ENCODE measurements at regions not wholly inside any gene's neighbourhood (a gene's known extent, or its start where the extent isn't known, plus 50 kb on each side); places are given as distances from the start of the nearest gene placed in this dataset.

DNA sequence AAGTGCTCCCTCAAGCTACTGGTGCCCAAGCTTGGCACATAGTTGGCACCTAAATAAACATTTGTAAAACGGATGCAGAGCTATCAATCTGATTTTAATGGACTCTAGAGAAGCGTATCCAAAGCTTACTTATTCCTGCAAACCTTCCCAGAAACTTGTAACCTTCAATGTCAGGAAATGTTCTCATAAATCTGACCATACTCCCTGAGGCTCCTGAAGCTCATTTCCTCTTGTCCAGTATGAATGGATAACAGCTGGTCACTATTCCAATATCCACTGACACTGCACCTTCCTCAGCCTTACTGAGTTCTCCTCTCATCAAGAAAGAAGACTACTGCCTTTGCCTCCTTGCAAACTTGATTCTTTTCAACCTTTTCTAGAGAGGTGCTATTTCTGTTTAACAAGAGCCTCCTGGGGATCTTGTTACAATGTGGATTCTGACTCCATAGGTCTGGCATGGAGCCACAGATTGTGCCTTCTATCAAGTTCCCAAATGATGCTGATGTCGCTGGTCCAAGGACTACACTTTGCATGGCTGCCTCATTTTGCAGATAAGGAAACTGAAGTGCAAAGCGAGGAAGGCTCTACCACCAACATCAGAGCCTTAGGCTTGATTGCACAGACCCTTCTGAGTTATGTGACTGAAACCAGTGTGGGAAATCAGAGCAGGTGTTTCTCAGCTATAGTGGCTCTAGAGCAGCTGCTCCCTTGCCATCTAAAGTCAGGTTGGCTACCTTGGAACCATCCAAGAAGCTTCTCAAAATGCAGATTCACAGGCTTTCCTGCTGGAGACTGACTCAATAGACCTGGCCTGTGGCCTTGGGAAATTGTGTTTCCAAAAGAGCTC lies 377.8 kb downstream of the SOX9 start:
- no peaks in the 10 kb centered on the region for H3K36me3 ChIP-seq (ENCODE audit: control insufficient read depth, insufficient read depth, low read length)
- H3K27ac ChIP-seq (ENCODE audit: low read depth, low read length), result peak overlapping the region; percentile 1
- DNase-seq (ENCODE audit: low read depth in 4 of 6, low spot score in 6 of 6), result peak in 1 of 6 donors; percentile 39
- WGBS (ENCODE audit: insufficient coverage), result 20% methylated on average over 2 of the region's 4 CpGs
- no peaks in the 10 kb centered on the region for H3K27me3 ChIP-seq (ENCODE audit: control insufficient read depth, insufficient read depth, low read length)
- H3K4me1 ChIP-seq (ENCODE audit: control insufficient read depth, insufficient read depth, low read length), result peaks cover 23% of the 10 kb centered on the region
- no peaks in the 10 kb centered on the region for H3K9me3 ChIP-seq (ENCODE audit: control insufficient read depth, insufficient read depth, low read length)
- H3K4me3 ChIP-seq (ENCODE audit: low read depth, low read length), result no peak overlapping the region

- 40% methylated on average over 16 of the region's 28 CpGs for WGBS (ENCODE audit: insufficient coverage)
- no peaks in the 10 kb centered on the region for H3K36me3 ChIP-seq (ENCODE audit: control insufficient read depth, insufficient read depth, low read length)
- peak overlapping the region; percentile 3 for H3K4me3 ChIP-seq (ENCODE audit: low read depth, low read length)
- no peaks in the 10 kb centered on the region for H3K27me3 ChIP-seq (ENCODE audit: control insufficient read depth, insufficient read depth, low read length)
- peak in 2 of 6 donors; percentile 79 to 87 for DNase-seq (ENCODE audit: low read depth in 4 of 6, low spot score in 6 of 6)
- H3K27ac ChIP-seq (ENCODE audit: low read depth, low read length), result peak overlapping the region; percentile 81
- H3K4me1 ChIP-seq (ENCODE audit: control insufficient read depth, insufficient read depth, low read length), result peaks cover 25% of the 10 kb centered on the region
- H3K9me3 ChIP-seq (ENCODE audit: control insufficient read depth, insufficient read depth, low read length), result no peaks in the 10 kb centered on the region
These were observed 380.9 kb downstream of the SOX9 start for GRCh38 chr17:72501404-72502370.

- Histone ChIP-seq H3K27ac (ENCODE audit: low read depth, low read length) (peak overlapping the region; percentile 81), H3K9me3 (ENCODE audit: control insufficient read depth, insufficient read depth, low read length) (no peaks in the 10 kb centered on the region), H3K36me3 (ENCODE audit: control insufficient read depth, insufficient read depth, low read length) (no peaks in the 10 kb centered on the region), H3K4me3 (ENCODE audit: low read depth, low read length) (no peak overlapping the region), H3K27me3 (ENCODE audit: control insufficient read depth, insufficient read depth, low read length) (no peaks in the 10 kb centered on the region), H3K4me1 (ENCODE audit: control insufficient read depth, insufficient read depth, low read length) (peaks cover 35% of the 10 kb centered on the region)
- 41% methylated on average over 11 of the region's 19 CpGs for WGBS (ENCODE audit: insufficient coverage)
- peak in 2 of 6 donors; percentile 7 to 38 for DNase-seq (ENCODE audit: low read depth in 4 of 6, low spot score in 6 of 6)
These were observed 381.8 kb downstream of the SOX9 start for GRCh38 chr17:72502371-72503341.

DNA sequence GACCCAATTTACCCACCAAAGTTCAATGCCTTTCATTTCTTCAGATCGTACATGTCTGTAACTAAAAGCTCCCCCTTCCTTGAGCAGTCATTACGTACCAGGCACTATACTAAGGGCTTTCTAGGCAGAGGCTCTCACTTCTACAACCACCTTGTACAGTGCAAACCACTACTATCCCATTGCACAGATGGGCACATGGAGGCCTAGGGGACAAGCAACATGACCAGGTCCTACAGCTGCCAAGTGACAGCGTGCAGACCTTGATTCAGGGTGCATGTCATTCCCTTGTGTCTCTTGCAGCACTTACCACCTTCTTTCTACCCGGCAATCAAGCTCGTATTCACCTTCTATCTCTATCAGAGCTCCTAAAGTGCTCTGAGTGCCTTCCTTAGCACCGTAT lies 382.7 kb downstream of the SOX9 start:
- DNase-seq (ENCODE audit: low read depth in 4 of 6, low spot score in 6 of 6), result no peak
- Histone ChIP-seq H3K4me3 (ENCODE audit: low read depth, low read length) (no peak overlapping the region), H3K4me1 (ENCODE audit: control insufficient read depth, insufficient read depth, low read length) (peaks cover 36% of the 10 kb centered on the region), H3K9me3 (ENCODE audit: control insufficient read depth, insufficient read depth, low read length) (no peaks in the 10 kb centered on the region), H3K27me3 (ENCODE audit: control insufficient read depth, insufficient read depth, low read length) (no peaks in the 10 kb centered on the region), H3K27ac (ENCODE audit: low read depth, low read length) (peak overlapping the region; percentile 81), H3K36me3 (ENCODE audit: control insufficient read depth, insufficient read depth, low read length) (no peaks in the 10 kb centered on the region)
- 81% methylated on average over 4 of the region's 6 CpGs for WGBS (ENCODE audit: insufficient coverage)

GRCh38 chr17:72504783-72505182 lies 384.0 kb downstream of the SOX9 start:
- Histone ChIP-seq H3K36me3 (ENCODE audit: control insufficient read depth, insufficient read depth, low read length) (no peaks in the 10 kb centered on the region), H3K4me1 (ENCODE audit: control insufficient read depth, insufficient read depth, low read length) (peaks cover 36% of the 10 kb centered on the region), H3K4me3 (ENCODE audit: low read depth, low read length) (no peak overlapping the region), H3K27ac (ENCODE audit: low read depth, low read length) (no peak overlapping the region), H3K27me3 (ENCODE audit: control insufficient read depth, insufficient read depth, low read length) (no peaks in the 10 kb centered on the region), H3K9me3 (ENCODE audit: control insufficient read depth, insufficient read depth, low read length) (no peaks in the 10 kb centered on the region)
- no peak for DNase-seq (ENCODE audit: low read depth in 4 of 6, low spot score in 6 of 6)
- WGBS (ENCODE audit: insufficient coverage), result 84% methylated on average over 3 of the region's 4 CpGs

DNA sequence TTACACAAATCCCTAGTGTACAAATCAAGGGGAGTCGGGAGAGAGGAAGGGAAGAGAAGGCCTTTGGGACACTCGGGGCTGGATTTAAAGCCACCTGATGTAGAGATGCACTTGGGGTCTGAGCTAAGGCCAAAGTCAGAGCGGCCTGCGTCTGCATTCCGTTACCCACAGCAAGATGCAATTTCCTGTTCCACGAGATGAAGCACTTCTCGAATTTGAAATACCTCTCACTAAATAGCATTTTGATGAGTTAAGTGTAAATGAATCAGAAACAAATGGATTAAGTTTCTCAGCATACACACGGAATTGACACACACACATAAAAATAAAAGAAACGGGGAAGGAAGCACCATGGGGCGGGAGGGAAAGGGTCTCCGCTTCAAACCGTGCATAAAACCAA lies 386.0 kb downstream of the SOX9 start:
- no peak overlapping the region for H3K4me3 ChIP-seq (ENCODE audit: low read depth, low read length)
- no peaks in the 10 kb centered on the region for H3K36me3 ChIP-seq (ENCODE audit: control insufficient read depth, insufficient read depth, low read length)
- 56% methylated on average over 2 of the region's 12 CpGs for WGBS (ENCODE audit: insufficient coverage)
- peaks cover 32% of the 10 kb centered on the region for H3K4me1 ChIP-seq (ENCODE audit: control insufficient read depth, insufficient read depth, low read length)
- no peaks in the 10 kb centered on the region for H3K27me3 ChIP-seq (ENCODE audit: control insufficient read depth, insufficient read depth, low read length)
- no peak for DNase-seq (ENCODE audit: low read depth in 4 of 6, low spot score in 6 of 6)
- H3K9me3 ChIP-seq (ENCODE audit: control insufficient read depth, insufficient read depth, low read length), result no peaks in the 10 kb centered on the region
- H3K27ac ChIP-seq (ENCODE audit: low read depth, low read length), result peak overlapping the region; percentile 40

GRCh38 chr17:72507370-72507769 lies 386.6 kb downstream of the SOX9 start:
- H3K4me3 ChIP-seq (ENCODE audit: low read depth, low read length), result no peak overlapping the region
- peak overlapping the region; percentile 64 for H3K27ac ChIP-seq (ENCODE audit: low read depth, low read length)
- no peaks in the 10 kb centered on the region for H3K36me3 ChIP-seq (ENCODE audit: control insufficient read depth, insufficient read depth, low read length)
- WGBS (ENCODE audit: insufficient coverage), result 59% methylated on average over 5 of the region's 7 CpGs
- H3K4me1 ChIP-seq (ENCODE audit: control insufficient read depth, insufficient read depth, low read length), result peaks cover 32% of the 10 kb centered on the region
- no peaks in the 10 kb centered on the region for H3K27me3 ChIP-seq (ENCODE audit: control insufficient read depth, insufficient read depth, low read length)
- DNase-seq (ENCODE audit: low read depth in 4 of 6, low spot score in 6 of 6), result no peak
- no peaks in the 10 kb centered on the region for H3K9me3 ChIP-seq (ENCODE audit: control insufficient read depth, insufficient read depth, low read length)

DNA sequence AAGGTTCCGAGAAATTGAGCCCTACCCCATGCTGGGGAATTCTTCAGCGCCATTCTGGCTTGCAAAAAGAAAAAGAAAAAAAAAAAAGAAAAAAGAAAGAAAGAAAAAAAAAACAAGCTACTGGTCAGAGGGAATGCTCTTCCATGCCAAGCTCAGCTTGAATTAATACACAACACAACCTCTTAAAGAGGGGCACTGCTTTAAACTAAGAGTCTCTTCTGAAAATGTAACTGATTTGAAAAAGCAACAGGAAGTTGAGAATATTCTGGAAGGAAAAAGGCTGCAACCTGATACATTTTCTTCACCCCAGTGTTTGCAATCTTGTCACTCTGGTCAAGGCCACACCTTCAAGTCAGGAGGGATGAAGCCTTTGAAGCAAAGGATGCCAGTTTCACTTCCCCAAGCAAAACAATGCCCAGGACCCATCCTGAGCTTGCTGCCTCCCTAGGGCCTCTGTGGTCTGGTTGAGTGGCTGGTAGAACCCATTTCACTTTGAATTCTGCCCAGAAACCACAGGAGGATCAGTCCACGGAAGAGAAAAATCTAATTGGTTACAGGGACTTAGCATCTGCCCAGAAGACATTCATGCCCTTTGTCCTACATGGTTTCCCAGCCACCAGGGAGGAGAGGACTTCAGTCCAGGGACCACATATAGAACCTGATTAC lies 389.7 kb downstream of the SOX9 start:
- Histone ChIP-seq H3K9me3 (ENCODE audit: control insufficient read depth, insufficient read depth, low read length) (no peaks in the 10 kb centered on the region), H3K36me3 (ENCODE audit: control insufficient read depth, insufficient read depth, low read length) (no peaks in the 10 kb centered on the region), H3K4me1 (ENCODE audit: control insufficient read depth, insufficient read depth, low read length) (peaks cover 47% of the 10 kb centered on the region), H3K27ac (ENCODE audit: low read depth, low read length) (peak overlapping the region; percentile 62), H3K27me3 (ENCODE audit: control insufficient read depth, insufficient read depth, low read length) (no peaks in the 10 kb centered on the region), H3K4me3 (ENCODE audit: low read depth, low read length) (no peak overlapping the region)
- DNase-seq (ENCODE audit: low read depth in 4 of 6, low spot score in 6 of 6), result peak in 2 of 6 donors; percentile 54 to 78
- WGBS (ENCODE audit: insufficient coverage), result 33% methylated on average over 1 of the region's 3 CpGs
